ENCODE measurements at regions not wholly inside any gene's neighbourhood (a gene's known extent, or its start where the extent isn't known, plus 50 kb on each side); places are given as distances from the start of the nearest gene placed in this dataset.

- no peaks in the 10 kb centered on the region for H3K9me3 ChIP-seq (ENCODE audit: low read depth, low read length)
- H3K27ac ChIP-seq (ENCODE audit: low read depth, low read length), result no peak overlapping the region
- no peak overlapping the region for H2AFZ ChIP-seq (ENCODE audit: low read length)
- H3K79me2 ChIP-seq (ENCODE audit: insufficient read depth, low read length), result no peaks in the 10 kb centered on the region
- no peak for TF ChIP-seq CTCF (IDR thresholded peaks at IDR 0.05; ENCODE audit: extremely low read depth, low read depth, low read length)
- H3K4me1 ChIP-seq (ENCODE audit: insufficient read depth, low read length), result peaks cover 7% of the 10 kb centered on the region
- no peak overlapping the region for H3K4me2 ChIP-seq (ENCODE audit: insufficient read depth, low read length)
- no peak for DNase-seq (ENCODE audit: insufficient read length, low spot score, missing footprints)
- H4K20me1 ChIP-seq (ENCODE audit: insufficient read depth, low read length), result no peaks in the 10 kb centered on the region
- H3K36me3 ChIP-seq (ENCODE audit: insufficient read depth, low read length), result no peaks in the 10 kb centered on the region
- H3K4me3 ChIP-seq (ENCODE audit: insufficient read depth, low read length), result no peak overlapping the region
- H3K27me3 ChIP-seq (ENCODE audit: insufficient read depth, low read length), result no peaks in the 10 kb centered on the region
Observed at GRCh38 chr2:39547811-39548719, 111.0 kb upstream of the MAP4K3 start.

GRCh38 chr2:39549000-39549399, 111.9 kb upstream of the MAP4K3 start:
- H2AFZ ChIP-seq (ENCODE audit: low read length), result no peak overlapping the region
- no peak overlapping the region for H3K27ac ChIP-seq (ENCODE audit: low read depth, low read length)
- H3K4me2 ChIP-seq (ENCODE audit: insufficient read depth, low read length), result no peak overlapping the region
- H3K79me2 ChIP-seq (ENCODE audit: insufficient read depth, low read length), result no peaks in the 10 kb centered on the region
- no peak for TF ChIP-seq CTCF (IDR thresholded peaks at IDR 0.05; ENCODE audit: extremely low read depth, low read depth, low read length)
- H3K4me3 ChIP-seq (ENCODE audit: insufficient read depth, low read length), result no peak overlapping the region
- H4K20me1 ChIP-seq (ENCODE audit: insufficient read depth, low read length), result no peaks in the 10 kb centered on the region
- no peaks in the 10 kb centered on the region for H3K9me3 ChIP-seq (ENCODE audit: low read depth, low read length)
- H3K36me3 ChIP-seq (ENCODE audit: insufficient read depth, low read length), result no peaks in the 10 kb centered on the region
- H3K27me3 ChIP-seq (ENCODE audit: insufficient read depth, low read length), result no peaks in the 10 kb centered on the region
- DNase-seq (ENCODE audit: insufficient read length, low spot score, missing footprints), result no peak
- peaks cover 7% of the 10 kb centered on the region for H3K4me1 ChIP-seq (ENCODE audit: insufficient read depth, low read length)

- H2AFZ ChIP-seq (ENCODE audit: low read length), result no peak overlapping the region
- peaks cover 7% of the 10 kb centered on the region for H3K4me1 ChIP-seq (ENCODE audit: insufficient read depth, low read length)
- TF ChIP-seq CTCF (IDR thresholded peaks at IDR 0.05; ENCODE audit: extremely low read depth, low read depth, low read length), result no peak
- no peak overlapping the region for H3K27ac ChIP-seq (ENCODE audit: low read depth, low read length)
- no peaks in the 10 kb centered on the region for H3K9me3 ChIP-seq (ENCODE audit: low read depth, low read length)
- no peak for DNase-seq (ENCODE audit: insufficient read length, low spot score, missing footprints)
- no peak overlapping the region for H3K4me2 ChIP-seq (ENCODE audit: insufficient read depth, low read length)
- H4K20me1 ChIP-seq (ENCODE audit: insufficient read depth, low read length), result no peaks in the 10 kb centered on the region
- no peak overlapping the region for H3K4me3 ChIP-seq (ENCODE audit: insufficient read depth, low read length)
- H3K79me2 ChIP-seq (ENCODE audit: insufficient read depth, low read length), result no peaks in the 10 kb centered on the region
- no peaks in the 10 kb centered on the region for H3K27me3 ChIP-seq (ENCODE audit: insufficient read depth, low read length)
- H3K36me3 ChIP-seq (ENCODE audit: insufficient read depth, low read length), result no peaks in the 10 kb centered on the region
Observed at GRCh38 chr2:39549718-39550464, 112.8 kb upstream of the MAP4K3 start.

GRCh38 chr2:39550701-39551285, 113.7 kb upstream of the MAP4K3 start:
- H3K79me2 ChIP-seq (ENCODE audit: insufficient read depth, low read length), result no peaks in the 10 kb centered on the region
- H3K4me1 ChIP-seq (ENCODE audit: insufficient read depth, low read length), result peaks cover 7% of the 10 kb centered on the region
- no peak for TF ChIP-seq CTCF (IDR thresholded peaks at IDR 0.05; ENCODE audit: extremely low read depth, low read depth, low read length)
- no peak overlapping the region for H3K4me3 ChIP-seq (ENCODE audit: insufficient read depth, low read length)
- H4K20me1 ChIP-seq (ENCODE audit: insufficient read depth, low read length), result no peaks in the 10 kb centered on the region
- no peak overlapping the region for H3K27ac ChIP-seq (ENCODE audit: low read depth, low read length)
- no peaks in the 10 kb centered on the region for H3K27me3 ChIP-seq (ENCODE audit: insufficient read depth, low read length)
- no peaks in the 10 kb centered on the region for H3K9me3 ChIP-seq (ENCODE audit: low read depth, low read length)
- H3K4me2 ChIP-seq (ENCODE audit: insufficient read depth, low read length), result no peak overlapping the region
- no peaks in the 10 kb centered on the region for H3K36me3 ChIP-seq (ENCODE audit: insufficient read depth, low read length)
- peak; percentile 78 for DNase-seq (ENCODE audit: insufficient read length, low spot score, missing footprints)
- H2AFZ ChIP-seq (ENCODE audit: low read length), result no peak overlapping the region
